Uterus (tissue), 3 donors: ENCODE measurements at regions not wholly inside any gene's neighbourhood (a gene's known extent, or its start where the extent isn't known, plus 50 kb on each side); places are given as distances from the start of the nearest gene placed in this dataset.

Experiments used
- DNase-seq, 2 donors: peaks; one replicate each; pipeline ENCODE4 v3.0.0-alpha.2; 2019 to 2020
- H3K27ac ChIP-seq, 2 donors: fragments of 200-600 bp; sonication (generic); 1 replicate in 1 of 2; 2 replicates in 1 of 2; pipeline ENCODE4 v1.5.1; 2016 to 2018
- H3K27me3 ChIP-seq, 2 donors: fragments of 200-600 bp; sonication (generic); one replicate each; pipeline ENCODE4 v1.5.1; 2018 to 2019; ENCODE audit warnings: control low read depth in 1 of 2
- H3K36me3 ChIP-seq, 2 donors: fragments of 200-600 bp; sonication (generic); one replicate each; pipeline ENCODE4 v1.5.1; 2019; ENCODE audit warnings: control low read depth in 1 of 2
- H3K4me1 ChIP-seq, 2 donors: fragments of 200-600 bp; sonication (generic); one replicate each; pipeline ENCODE4 v1.5.1; 2018 to 2019; ENCODE audit warnings: control low read depth in 1 of 2
- H3K4me3 ChIP-seq, 2 donors: fragments of 200-600 bp; sonication (generic); 1 replicate in 1 of 2; 2 replicates in 1 of 2; pipeline ENCODE4 v1.5.1; 2018 to 2019; ENCODE audit warnings: mild to moderate bottlenecking in 1 of 2
- H3K9me3 ChIP-seq, 2 donors: fragments of 200-600 bp; sonication (generic); one replicate each; pipeline ENCODE4 v1.5.1; 2019; ENCODE audit warnings: control low read depth in 1 of 2
- POLR2A ChIP-seq, 2 donors: fragments of 450-650 bp; IDR thresholded peaks; one replicate each; pipeline ENCODE4 v1.6.1; 2016; ENCODE audit warnings: antibody characterized with exemption in 2 of 2, mild to moderate bottlenecking in 1 of 2, moderate library complexity in 1 of 2
- intact Hi-C: fragments of 100-400 bp; cut with DNase I; formaldehyde crosslinking; loops from one replicate; pipeline ENCODE4 v1.15.1; 2023; ENCODE audit warnings: low total_unique reads
- TF ChIP-seq, protein P1 (sequence below), 4 experiments: fragments of 200-600 bp in 2 of 4; fragments of 450-650 bp in 2 of 4; sonication (generic) in 2 of 4; IDR thresholded peaks; one replicate each; pipeline ENCODE4 v1.5.1; 2016 to 2019; ENCODE audit warnings: antibody characterized with exemption in 4 of 4, mild to moderate bottlenecking in 2 of 4, moderate library complexity in 1 of 4
- donor health status: DM: yes; HTN: yes; CAD: no.

DNA sequence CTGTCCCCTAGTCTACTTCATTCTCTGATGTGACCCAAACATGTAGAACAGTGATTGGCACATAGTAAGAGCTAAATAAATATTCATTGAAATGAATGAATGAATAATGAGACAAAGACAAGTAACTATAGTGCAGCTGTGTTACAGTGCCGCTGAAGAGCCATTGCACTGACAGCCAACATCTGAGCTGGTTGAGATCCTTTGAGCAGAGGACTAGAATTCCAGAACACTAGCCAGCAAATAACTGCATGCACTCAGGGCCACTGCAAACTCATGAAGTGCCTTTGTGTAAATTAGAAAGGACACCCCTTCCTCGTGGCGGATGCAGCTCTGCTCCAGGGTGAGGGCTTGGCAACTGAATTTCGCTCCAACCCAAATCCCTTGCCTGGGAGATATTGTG, 230.3 kb upstream of the CDYL start:
- intact Hi-C loops: no loop called here
- Histone ChIP-seq H3K27me3 (no peaks in the 10 kb centered on the region), H3K4me3 (no peak overlapping the region), H3K27ac (no peak overlapping the region), H3K4me1 (no peaks in the 10 kb centered on the region), H3K9me3 (no peaks in the 10 kb centered on the region), H3K36me3 (peaks cover 0 to 3% of the 10 kb centered on the region in 2 donors)
- TF ChIP-seq, protein P1, sequence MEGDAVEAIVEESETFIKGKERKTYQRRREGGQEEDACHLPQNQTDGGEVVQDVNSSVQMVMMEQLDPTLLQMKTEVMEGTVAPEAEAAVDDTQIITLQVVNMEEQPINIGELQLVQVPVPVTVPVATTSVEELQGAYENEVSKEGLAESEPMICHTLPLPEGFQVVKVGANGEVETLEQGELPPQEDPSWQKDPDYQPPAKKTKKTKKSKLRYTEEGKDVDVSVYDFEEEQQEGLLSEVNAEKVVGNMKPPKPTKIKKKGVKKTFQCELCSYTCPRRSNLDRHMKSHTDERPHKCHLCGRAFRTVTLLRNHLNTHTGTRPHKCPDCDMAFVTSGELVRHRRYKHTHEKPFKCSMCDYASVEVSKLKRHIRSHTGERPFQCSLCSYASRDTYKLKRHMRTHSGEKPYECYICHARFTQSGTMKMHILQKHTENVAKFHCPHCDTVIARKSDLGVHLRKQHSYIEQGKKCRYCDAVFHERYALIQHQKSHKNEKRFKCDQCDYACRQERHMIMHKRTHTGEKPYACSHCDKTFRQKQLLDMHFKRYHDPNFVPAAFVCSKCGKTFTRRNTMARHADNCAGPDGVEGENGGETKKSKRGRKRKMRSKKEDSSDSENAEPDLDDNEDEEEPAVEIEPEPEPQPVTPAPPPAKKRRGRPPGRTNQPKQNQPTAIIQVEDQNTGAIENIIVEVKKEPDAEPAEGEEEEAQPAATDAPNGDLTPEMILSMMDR (IDR thresholded peaks at IDR 0.05): no peak
- no peak for TF ChIP-seq POLR2A (IDR thresholded peaks at IDR 0.05)
- DNase-seq: no peak

DNA sequence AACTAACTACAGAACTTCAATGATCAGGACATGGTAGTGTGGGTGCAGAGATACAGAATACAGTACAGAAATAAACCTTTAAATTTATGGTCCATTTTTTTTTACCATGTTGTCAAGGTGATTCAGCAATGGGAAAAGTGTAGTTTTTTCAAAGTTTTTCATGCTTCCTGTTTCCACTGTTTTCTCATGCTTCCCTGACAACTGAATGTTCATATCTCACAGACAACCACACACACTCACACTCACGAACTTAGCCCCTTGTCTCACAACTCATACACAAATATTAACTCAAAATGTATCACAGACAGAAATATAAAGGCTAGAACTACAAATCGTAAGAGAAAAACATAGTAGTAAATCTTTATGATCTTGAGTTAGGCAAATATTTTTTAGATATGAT, 232.6 kb upstream of the CDYL start:
- no peak overlapping the region for H3K4me3 ChIP-seq
- H3K4me1 ChIP-seq: no peaks in the 10 kb centered on the region
- no peaks in the 10 kb centered on the region for H3K9me3 ChIP-seq
- intact Hi-C loops: no loop called here
- peaks cover 0 to 3% of the 10 kb centered on the region in 2 donors for H3K36me3 ChIP-seq
- TF ChIP-seq, protein P1 (IDR thresholded peaks at IDR 0.05): no peak
- TF ChIP-seq POLR2A (IDR thresholded peaks at IDR 0.05): no peak
- DNase-seq: no peak
- H3K27ac ChIP-seq: no peak overlapping the region
- no peaks in the 10 kb centered on the region for H3K27me3 ChIP-seq

DNA sequence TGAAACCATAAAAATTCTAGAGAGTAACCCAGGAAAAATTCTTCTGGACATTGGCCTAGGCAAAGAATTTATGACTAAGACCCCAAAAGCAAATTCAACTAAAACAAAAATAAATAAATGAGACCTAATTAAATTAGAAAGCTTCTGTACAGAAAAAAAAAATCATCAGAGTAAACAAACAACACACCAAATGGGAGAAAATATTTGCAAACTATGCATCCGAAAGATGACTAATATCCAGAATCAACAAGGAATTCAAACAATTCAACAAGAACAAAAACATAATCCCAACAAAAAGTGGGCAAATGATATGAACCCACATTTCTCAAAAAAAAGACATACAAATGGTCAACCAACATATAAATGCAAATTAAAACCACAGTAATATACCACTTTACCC, 242.6 kb upstream of the CDYL start:
- Histone ChIP-seq H3K27me3 (no peaks in the 10 kb centered on the region), H3K27ac (no peak overlapping the region), H3K36me3 (no peaks in the 10 kb centered on the region), H3K4me3 (no peak overlapping the region), H3K9me3 (peaks cover 0 to 4% of the 10 kb centered on the region in 2 donors), H3K4me1 (no peaks in the 10 kb centered on the region)
- DNase-seq: no peak
- intact Hi-C loops: no loop called here
- TF ChIP-seq POLR2A (IDR thresholded peaks at IDR 0.05): no peak
- TF ChIP-seq, protein P1 (IDR thresholded peaks at IDR 0.05): no peak

DNA sequence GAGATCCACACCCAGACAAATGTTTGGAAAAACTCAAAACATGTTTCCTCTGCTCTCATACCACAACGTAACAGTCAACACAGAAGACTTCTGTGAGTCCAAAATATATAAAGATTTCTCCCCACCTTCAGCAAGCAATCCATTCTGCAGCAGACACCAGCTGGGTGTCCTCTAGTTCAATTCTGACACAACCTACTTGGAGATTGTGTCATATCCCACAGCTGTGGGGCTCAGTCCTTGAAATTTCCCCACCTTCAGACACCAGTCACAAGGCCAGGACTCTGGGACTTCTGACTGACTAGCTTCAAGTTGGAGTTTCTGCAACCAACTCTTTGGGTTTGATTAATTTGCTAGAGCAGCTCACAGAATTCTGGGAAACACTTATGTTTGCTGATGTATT, 244.8 kb upstream of the CDYL start:
- TF ChIP-seq, protein P1 (IDR thresholded peaks at IDR 0.05): no peak
- no peak for TF ChIP-seq POLR2A (IDR thresholded peaks at IDR 0.05)
- intact Hi-C loops: no loop called here
- Histone ChIP-seq H3K27ac (no peak overlapping the region), H3K27me3 (no peaks in the 10 kb centered on the region), H3K4me3 (no peak overlapping the region), H3K4me1 (no peaks in the 10 kb centered on the region), H3K36me3 (no peaks in the 10 kb centered on the region), H3K9me3 (no peaks in the 10 kb centered on the region)
- DNase-seq: no peak

DNA sequence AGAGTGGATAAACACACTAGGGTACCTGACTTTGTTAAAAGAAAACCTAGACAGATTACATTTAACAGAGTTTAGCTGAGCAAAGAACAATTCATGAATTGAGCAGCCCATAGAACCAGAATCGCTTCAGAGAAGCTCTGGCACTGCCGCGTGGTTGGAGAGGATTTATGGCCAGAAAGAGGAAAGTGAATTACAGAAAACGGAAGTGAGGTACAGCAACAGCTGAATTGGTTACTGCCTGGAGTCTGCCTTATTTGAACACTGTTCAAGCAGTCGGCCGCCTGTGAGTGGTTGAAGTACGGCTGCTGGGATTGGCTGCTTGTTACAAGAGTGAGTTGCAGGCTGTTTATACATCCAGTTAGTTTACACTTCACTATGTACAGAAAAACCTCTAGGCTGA, 253.8 kb upstream of the CDYL start:
- H3K36me3 ChIP-seq: no peaks in the 10 kb centered on the region
- no peak for DNase-seq
- no peaks in the 10 kb centered on the region for H3K9me3 ChIP-seq
- intact Hi-C loops: no loop called here
- H3K4me3 ChIP-seq: no peak overlapping the region
- no peaks in the 10 kb centered on the region for H3K27me3 ChIP-seq
- H3K4me1 ChIP-seq: no peaks in the 10 kb centered on the region
- TF ChIP-seq POLR2A (IDR thresholded peaks at IDR 0.05): no peak
- TF ChIP-seq, protein P1 (IDR thresholded peaks at IDR 0.05): no peak
- no peak overlapping the region for H3K27ac ChIP-seq
